Upper lobe of left lung (tissue), 6 donors: ENCODE measurements at regions not wholly inside any gene's neighbourhood (a gene's known extent, or its start where the extent isn't known, plus 50 kb on each side); places are given as distances from the start of the nearest gene placed in this dataset.

Source experiments
- ATAC-seq, 2 donors: fragments of 200-7000 bp; cut with Tn5 transposase; one replicate each; pipeline ENCODE4 v1.9.1; 2022; ENCODE audit warnings: mild to moderate bottlenecking in 2 of 2, moderate library complexity in 2 of 2; ENCODE audit not compliant: low FRiP score in 2 of 2
- DNase-seq, 2 donors: peaks; one replicate each; pipeline ENCODE4 v3.0.0-alpha.2; 2019 to 2020
- H3K27ac ChIP-seq, 4 donors: fragments of 200-600 bp; sonication (generic); one replicate each; pipeline ENCODE4 v1.5.1; 2016 to 2019
- H3K27me3 ChIP-seq, 4 donors: fragments of 200-600 bp; sonication (generic); one replicate each; pipeline ENCODE4 v1.5.1; 2017 to 2019
- H3K36me3 ChIP-seq, 4 donors: fragments of 200-600 bp; sonication (generic); one replicate each; pipeline ENCODE4 v1.5.1; 2016 to 2019
- H3K4me1 ChIP-seq, 4 donors: fragments of 200-600 bp; sonication (generic); one replicate each; pipeline ENCODE4 v1.5.1; 2018 to 2019
- H3K4me3 ChIP-seq, 4 donors: fragments of 200-600 bp; sonication (generic); one replicate each; pipeline ENCODE4 v1.5.1; 2017 to 2019; ENCODE audit warnings: mild to moderate bottlenecking in 2 of 4, moderate library complexity in 1 of 4
- H3K9me3 ChIP-seq, 4 donors: fragments of 200-600 bp; sonication (generic); one replicate each; pipeline ENCODE4 v1.5.1; 2018 to 2019
- CTCF ChIP-seq, 6 experiments: fragments of 450-650 bp in 4 of 6; fragments of 200-600 bp in 2 of 6; sonication (generic) in 2 of 6; IDR thresholded peaks; one replicate each; pipeline ENCODE4 v1.5.1; 2016 to 2019; ENCODE audit warnings: antibody characterized with exemption in 6 of 6
- EP300 ChIP-seq, 4 donors: sonication (generic); formaldehyde crosslinking; IDR thresholded peaks; one replicate each; pipeline ENCODE4 v1.5.1; 2017; ENCODE audit warnings: antibody characterized with exemption in 4 of 4, control low read depth in 2 of 4
- POLR2A ChIP-seq, 4 donors: fragments of 450-650 bp; IDR thresholded peaks; one replicate each; pipeline ENCODE4 v1.5.1; 2016 to 2017; ENCODE audit warnings: antibody characterized with exemption in 4 of 4, mild to moderate bottlenecking in 2 of 4
- POLR2AphosphoS5 ChIP-seq, 2 donors: sonication (generic); formaldehyde crosslinking; IDR thresholded peaks; one replicate each; pipeline ENCODE4 v1.5.1; 2017; ENCODE audit warnings: antibody characterized with exemption in 2 of 2
- WGBS, 2 donors: methylation state at CpG; one replicate each; pipeline ENCODE4 v1.1.5; 2017 to 2018; 5-methylcytosine and 5-hydroxymethylcytosine counted together
- donor health status: DM: no; HTN: no; CAD: no; lungs with moderate emphysema.
- donor health status: DM: no; HTN: yes; CAD: no; lungs with severe emphysema.

DNA sequence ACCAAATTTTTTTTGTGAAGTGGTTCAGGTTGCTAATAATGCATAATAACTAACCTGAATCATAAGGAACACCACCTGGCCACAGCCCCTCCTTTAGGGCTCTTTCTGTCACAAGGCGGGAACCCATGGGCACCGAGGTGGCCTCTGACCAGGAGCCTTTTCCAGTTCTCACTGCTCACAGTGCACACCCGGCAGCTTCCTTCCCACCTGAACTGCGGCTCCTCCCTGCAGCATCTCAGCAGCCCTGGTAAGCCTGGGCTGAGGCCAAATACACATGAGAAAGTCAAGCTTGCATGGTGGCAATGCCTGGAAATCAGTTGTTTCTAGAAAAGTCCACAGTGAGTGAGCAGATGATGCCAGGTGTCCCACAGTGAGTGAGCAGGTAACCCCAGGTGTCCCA, 77.6 kb upstream of the SNTG2 start:
- H3K4me3 ChIP-seq: no peak overlapping the region
- TF ChIP-seq EP300 (IDR thresholded peaks at IDR 0.05) (no peak), POLR2AphosphoS5 (IDR thresholded peaks at IDR 0.05) (no peak), CTCF (IDR thresholded peaks at IDR 0.05) (no peak), POLR2A (IDR thresholded peaks at IDR 0.05) (no peak)
- H3K4me1 ChIP-seq: no peaks in the 10 kb centered on the region
- DNase-seq: no peak
- H3K27ac ChIP-seq: no peak overlapping the region
- no peaks in the 10 kb centered on the region for H3K9me3 ChIP-seq
- ATAC-seq: no peak
- H3K36me3 ChIP-seq: no peaks in the 10 kb centered on the region
- 78 to 82% methylated on average over 3 to 4 of the region's 4 CpGs for WGBS, 2 donors
- H3K27me3 ChIP-seq: peaks cover 0 to 4% (median 0%) of the 10 kb centered on the region in 4 donors

DNA sequence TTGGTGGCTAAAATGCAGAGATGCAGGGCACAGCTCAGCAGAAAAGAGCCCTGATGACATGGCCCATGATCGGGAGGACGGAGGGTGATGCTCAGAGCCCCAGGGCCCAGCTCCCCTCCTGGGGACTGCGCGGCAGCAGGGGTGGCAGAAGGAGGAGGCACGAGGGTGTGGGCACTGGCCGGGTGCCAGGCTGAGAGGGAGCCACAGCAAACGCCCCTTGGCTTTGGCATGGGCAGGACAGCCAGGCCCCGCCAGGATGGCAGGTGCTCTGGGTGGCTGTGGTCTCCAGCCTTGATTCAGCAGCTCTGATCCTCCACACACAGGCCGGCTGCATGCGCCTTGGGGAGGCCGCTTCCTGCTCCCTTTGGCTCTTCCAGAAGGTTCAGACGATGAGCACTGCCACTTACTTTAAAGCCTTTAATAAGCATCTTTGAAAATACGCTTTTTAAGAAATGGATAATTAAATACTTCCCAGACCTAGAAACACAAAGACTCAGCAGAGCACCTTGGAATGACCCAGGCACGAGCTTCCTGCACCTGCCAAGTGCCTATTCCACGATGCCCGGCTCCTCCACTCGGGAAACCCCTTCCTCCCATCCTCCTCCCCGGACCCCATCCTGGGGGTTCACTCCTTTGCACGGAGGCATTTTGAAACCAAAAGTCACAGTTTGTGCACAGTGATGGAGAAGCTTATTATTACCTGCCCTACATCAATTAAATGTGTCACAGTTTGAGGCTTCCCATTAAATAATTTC, 78.5 kb upstream of the SNTG2 start:
- 69 to 80% methylated on average over 17 to 19 of the region's 19 CpGs for WGBS, 2 donors
- Histone ChIP-seq H3K4me1 (no peaks in the 10 kb centered on the region), H3K4me3 (no peak overlapping the region), H3K27ac (no peak overlapping the region), H3K9me3 (no peaks in the 10 kb centered on the region), H3K36me3 (no peaks in the 10 kb centered on the region), H3K27me3 (peaks cover 0 to 4% (median 0%) of the 10 kb centered on the region in 4 donors)
- TF ChIP-seq EP300 (IDR thresholded peaks at IDR 0.05) (no peak), POLR2A (IDR thresholded peaks at IDR 0.05) (no peak), POLR2AphosphoS5 (IDR thresholded peaks at IDR 0.05) (no peak), CTCF (IDR thresholded peaks at IDR 0.05) (no peak)
- peak in 1 of 2 donors; percentile 73 for DNase-seq
- peak; percentile 9 to 25 for ATAC-seq

- Histone ChIP-seq H3K4me3 (no peak overlapping the region), H3K27me3 (peaks cover 0 to 4% (median 0%) of the 10 kb centered on the region in 4 donors), H3K36me3 (no peaks in the 10 kb centered on the region), H3K4me1 (no peaks in the 10 kb centered on the region), H3K27ac (no peak overlapping the region), H3K9me3 (no peaks in the 10 kb centered on the region)
- ATAC-seq: peak in 1 of 2 donors; percentile 22
- no peak for DNase-seq
- 86 to 88% methylated on average over 23 to 24 of the region's 24 CpGs for WGBS, 2 donors
- TF ChIP-seq POLR2A (IDR thresholded peaks at IDR 0.05) (no peak), CTCF (IDR thresholded peaks at IDR 0.05) (no peak), EP300 (IDR thresholded peaks at IDR 0.05) (no peak), POLR2AphosphoS5 (IDR thresholded peaks at IDR 0.05) (no peak)
Observed at GRCh38 chr2:871175-871727, 79.4 kb upstream of the SNTG2 start.

DNA sequence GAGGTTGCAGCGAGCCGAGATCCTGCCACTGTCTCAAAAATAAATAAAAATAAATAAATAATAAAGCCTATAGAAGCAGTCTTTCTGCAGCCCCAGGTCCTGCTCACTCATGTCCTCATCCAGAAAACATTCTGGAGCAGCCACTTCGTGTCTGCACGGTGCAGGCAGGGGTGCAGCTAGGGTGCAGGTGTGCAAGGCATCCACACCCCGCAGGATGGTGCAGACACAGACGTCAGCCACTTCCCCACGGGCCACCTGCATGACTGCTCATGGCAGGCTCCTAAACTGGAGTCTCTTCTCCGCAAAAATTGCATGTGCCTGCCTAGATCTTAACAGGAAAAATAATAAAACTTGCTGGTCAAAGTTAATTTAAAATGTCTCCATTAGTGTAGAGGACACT, 80.2 kb upstream of the SNTG2 start:
- Histone ChIP-seq H3K9me3 (no peaks in the 10 kb centered on the region), H3K4me1 (no peaks in the 10 kb centered on the region), H3K27ac (no peak overlapping the region), H3K4me3 (no peak overlapping the region), H3K36me3 (no peaks in the 10 kb centered on the region), H3K27me3 (peaks cover 0 to 4% (median 0%) of the 10 kb centered on the region in 4 donors)
- TF ChIP-seq POLR2A (IDR thresholded peaks at IDR 0.05) (no peak), CTCF (IDR thresholded peaks at IDR 0.05) (no peak), POLR2AphosphoS5 (IDR thresholded peaks at IDR 0.05) (no peak), EP300 (IDR thresholded peaks at IDR 0.05) (no peak)
- no peak for ATAC-seq
- no peak for DNase-seq
- 78 to 82% methylated on average over 8 of the region's 8 CpGs for WGBS, 2 donors
